Gastroesophageal sphincter (tissue), 4 donors: ENCODE measurements at regions not wholly inside any gene's neighbourhood (a gene's known extent, or its start where the extent isn't known, plus 50 kb on each side); places are given as distances from the start of the nearest gene placed in this dataset.

Experiments used
- ATAC-seq: fragments of 150-250 bp; one replicate; pipeline ENCODE4 v1.9.1; 2016; ENCODE audit warnings: mild to moderate bottlenecking, moderate library complexity
- H3K27ac ChIP-seq, 4 donors: fragments of 200-600 bp; sonication (generic) in 3 of 4; 1 replicate in 3 of 4; 2 replicates in 1 of 4; pipeline ENCODE4 v1.5.1; 2016 to 2019
- H3K27me3 ChIP-seq: fragments of 200-600 bp; sonication (generic); one replicate; pipeline ENCODE4 v1.5.1; 2019
- H3K36me3 ChIP-seq, 2 donors: fragments of 200-600 bp; sonication (generic); one replicate each; pipeline ENCODE4 v1.5.1; 2019; ENCODE audit warnings: control low read depth in 1 of 2
- H3K4me1 ChIP-seq, 3 donors: fragments of 200-600 bp; sonication (generic); 1 replicate in 2 of 3; 2 replicates in 1 of 3; pipeline ENCODE4 v1.5.1; 2016 to 2019; ENCODE audit warnings: control low read depth in 2 of 3
- H3K4me3 ChIP-seq, 2 donors: fragments of 200-600 bp; sonication (generic); one replicate each; pipeline ENCODE4 v1.5.1; 2019; ENCODE audit warnings: mild to moderate bottlenecking in 1 of 2, moderate library complexity in 1 of 2
- H3K9me3 ChIP-seq, 3 donors: fragments of 200-600 bp; sonication (generic); one replicate each; pipeline ENCODE4 v1.5.1; 2017 to 2019; ENCODE audit warnings: control low read depth in 2 of 3
- EP300 ChIP-seq: sonication (generic); formaldehyde crosslinking; IDR thresholded peaks from one replicate; pipeline ENCODE4 v1.6.1; 2017; ENCODE audit warnings: antibody characterized with exemption, mild to moderate bottlenecking
- POLR2A ChIP-seq, 2 donors: fragments of 450-650 bp; IDR thresholded peaks; one replicate each; pipeline ENCODE4 v1.6.1; 2017; ENCODE audit warnings: antibody characterized with exemption in 2 of 2, mild to moderate bottlenecking in 2 of 2, moderate library complexity in 1 of 2
- POLR2AphosphoS5 ChIP-seq: sonication (generic); formaldehyde crosslinking; IDR thresholded peaks from one replicate; pipeline ENCODE4 v1.6.1; 2017; ENCODE audit warnings: antibody characterized with exemption
- WGBS, 2 donors: methylation state at CpG; one replicate each; pipeline ENCODE4 v1.1.5; 2018; ENCODE audit warnings: low coverage in 1 of 2; 5-methylcytosine and 5-hydroxymethylcytosine counted together
- TF ChIP-seq, protein P1 (sequence below), 4 experiments: fragments of 200-600 bp in 2 of 4; fragments of 450-650 bp in 2 of 4; sonication (generic) in 1 of 4; IDR thresholded peaks; one replicate each; pipeline ENCODE4 v1.5.1; 2017 to 2019; ENCODE audit warnings: antibody characterized with exemption in 4 of 4, mild to moderate bottlenecking in 2 of 4, moderate library complexity in 2 of 4

DNA sequence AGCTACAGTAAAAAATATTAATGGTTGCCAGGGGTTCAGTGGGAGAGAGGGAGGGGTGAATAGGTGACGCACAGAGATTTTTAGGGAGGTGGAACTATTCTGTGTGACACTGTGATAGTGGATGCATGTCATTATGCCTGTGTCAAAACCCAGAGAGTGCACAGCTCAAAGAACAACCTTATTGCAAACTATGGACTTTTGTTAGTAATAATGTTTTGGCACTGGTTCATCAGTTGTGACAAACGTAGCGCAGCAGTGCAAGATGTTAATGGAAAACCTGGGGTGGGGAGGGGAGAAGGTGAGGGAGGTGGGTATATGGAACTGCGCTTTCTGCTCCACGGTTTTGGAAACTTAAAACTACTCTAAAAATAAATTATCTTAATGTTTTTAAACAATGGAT lies 134.6 kb upstream of the RFC3 start:
- 62 to 74% methylated on average over 4 to 5 of the region's 5 CpGs for WGBS, 2 donors
- TF ChIP-seq EP300 = no peak
- TF ChIP-seq, protein P1, sequence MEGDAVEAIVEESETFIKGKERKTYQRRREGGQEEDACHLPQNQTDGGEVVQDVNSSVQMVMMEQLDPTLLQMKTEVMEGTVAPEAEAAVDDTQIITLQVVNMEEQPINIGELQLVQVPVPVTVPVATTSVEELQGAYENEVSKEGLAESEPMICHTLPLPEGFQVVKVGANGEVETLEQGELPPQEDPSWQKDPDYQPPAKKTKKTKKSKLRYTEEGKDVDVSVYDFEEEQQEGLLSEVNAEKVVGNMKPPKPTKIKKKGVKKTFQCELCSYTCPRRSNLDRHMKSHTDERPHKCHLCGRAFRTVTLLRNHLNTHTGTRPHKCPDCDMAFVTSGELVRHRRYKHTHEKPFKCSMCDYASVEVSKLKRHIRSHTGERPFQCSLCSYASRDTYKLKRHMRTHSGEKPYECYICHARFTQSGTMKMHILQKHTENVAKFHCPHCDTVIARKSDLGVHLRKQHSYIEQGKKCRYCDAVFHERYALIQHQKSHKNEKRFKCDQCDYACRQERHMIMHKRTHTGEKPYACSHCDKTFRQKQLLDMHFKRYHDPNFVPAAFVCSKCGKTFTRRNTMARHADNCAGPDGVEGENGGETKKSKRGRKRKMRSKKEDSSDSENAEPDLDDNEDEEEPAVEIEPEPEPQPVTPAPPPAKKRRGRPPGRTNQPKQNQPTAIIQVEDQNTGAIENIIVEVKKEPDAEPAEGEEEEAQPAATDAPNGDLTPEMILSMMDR (IDR thresholded peaks at IDR 0.05) = no peak
- no peaks in the 10 kb centered on the region for H3K27me3 ChIP-seq
- H3K9me3 ChIP-seq = no peaks in the 10 kb centered on the region
- no peaks in the 10 kb centered on the region for H3K36me3 ChIP-seq
- H3K4me3 ChIP-seq = no peak overlapping the region
- no peak for ATAC-seq
- no peak overlapping the region for H3K27ac ChIP-seq
- H3K4me1 ChIP-seq = no peaks in the 10 kb centered on the region

DNA sequence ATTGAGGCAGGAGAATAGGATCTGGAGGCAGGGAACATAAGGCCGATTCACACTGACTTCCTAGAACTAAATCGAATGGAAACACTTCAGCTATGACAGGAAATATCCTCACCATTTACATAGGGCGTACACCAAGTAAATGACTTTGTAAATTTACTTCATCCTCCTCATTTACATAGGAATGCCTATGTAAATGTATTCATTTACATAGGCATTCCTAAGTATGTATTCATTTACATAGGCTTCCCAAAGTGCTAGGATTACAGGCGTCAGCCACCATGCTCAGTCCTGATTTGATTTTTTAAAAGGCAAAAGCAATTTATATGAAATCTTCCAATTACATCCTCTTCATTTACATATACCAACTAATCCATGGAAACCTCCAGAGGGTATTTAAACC lies 133.1 kb upstream of the RFC3 start:
- H3K4me3 ChIP-seq = no peak overlapping the region
- 64 to 79% methylated on average over 4 of the region's 4 CpGs for WGBS, 2 donors
- no peak for ATAC-seq

DNA sequence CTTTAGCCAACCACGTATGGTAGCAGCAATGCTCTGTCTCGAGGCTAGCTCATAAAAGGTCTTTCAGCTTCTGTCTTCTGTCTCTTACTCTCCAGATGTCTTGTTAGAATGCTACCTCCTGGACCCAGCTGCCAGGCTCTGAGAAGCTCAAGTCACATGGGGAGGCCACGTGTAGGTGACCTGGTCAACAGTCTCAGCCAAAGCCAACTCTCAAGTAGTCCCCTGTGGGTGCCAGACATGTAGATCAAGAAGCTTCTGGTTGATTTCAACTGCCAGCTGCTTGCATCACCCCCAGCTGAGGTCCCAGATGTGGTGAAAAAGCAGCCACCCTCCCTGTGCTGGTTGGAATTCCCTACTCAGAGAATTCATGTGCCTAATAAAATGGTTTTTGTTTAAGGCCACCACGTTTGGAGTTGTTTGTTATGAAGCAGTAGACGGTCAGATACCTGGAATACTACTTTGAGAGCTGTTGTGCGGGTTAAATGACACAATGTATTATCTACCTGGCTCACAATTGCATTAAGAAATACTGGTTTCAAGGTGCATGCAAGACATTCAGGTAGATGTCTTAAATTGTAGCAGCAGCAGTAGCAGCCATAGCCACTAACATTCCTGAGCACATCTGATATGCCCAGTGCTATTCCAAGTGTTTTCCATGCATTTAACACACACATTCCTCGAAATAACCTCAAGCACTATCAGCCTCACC lies 131.0 kb upstream of the RFC3 start:
- 77 to 84% methylated on average over 4 to 7 of the region's 7 CpGs for WGBS, 2 donors
- no peaks in the 10 kb centered on the region for H3K9me3 ChIP-seq
- H3K4me1 ChIP-seq = no peaks in the 10 kb centered on the region
- no peaks in the 10 kb centered on the region for H3K27me3 ChIP-seq
- no peak overlapping the region for H3K27ac ChIP-seq
- TF ChIP-seq EP300 = no peak
- TF ChIP-seq POLR2A (IDR thresholded peaks at IDR 0.05) = no peak
- ATAC-seq = no peak
- H3K4me3 ChIP-seq = no peak overlapping the region
- no peaks in the 10 kb centered on the region for H3K36me3 ChIP-seq

More for the DNA sequence above, 133.1 kb upstream of the RFC3 start:
- Histone ChIP-seq H3K4me1 (no peaks in the 10 kb centered on the region), H3K27ac (no peak overlapping the region), H3K9me3 (no peaks in the 10 kb centered on the region), H3K36me3 (no peaks in the 10 kb centered on the region), H3K27me3 (no peaks in the 10 kb centered on the region)
- no peak for TF ChIP-seq EP300
- TF ChIP-seq POLR2A (IDR thresholded peaks at IDR 0.05) = no peak
- TF ChIP-seq, protein P1 (IDR thresholded peaks at IDR 0.05) = no peak
- TF ChIP-seq POLR2AphosphoS5 = no peak

DNA sequence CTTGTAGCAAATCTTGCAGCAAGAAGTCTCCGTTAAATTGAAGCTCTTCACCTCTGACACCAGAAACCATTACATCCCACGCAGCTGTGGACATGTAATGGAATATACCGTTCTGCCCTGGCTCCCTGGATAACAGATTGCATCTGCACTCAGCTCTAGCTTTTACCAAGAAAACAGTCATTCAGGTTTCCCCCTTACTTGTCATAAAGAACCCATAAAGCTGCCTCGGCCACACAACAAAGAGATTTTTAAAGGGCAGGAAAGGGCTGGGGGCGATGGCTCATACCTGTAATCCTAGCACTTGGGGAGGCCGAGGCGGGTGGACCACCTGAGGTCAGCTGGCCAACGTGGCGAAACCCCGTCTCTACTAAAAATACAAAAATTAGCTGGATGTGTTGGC lies 127.6 kb upstream of the RFC3 start:
- Histone ChIP-seq H3K27me3 (no peaks in the 10 kb centered on the region), H3K4me3 (no peak overlapping the region), H3K9me3 (no peaks in the 10 kb centered on the region), H3K36me3 (no peaks in the 10 kb centered on the region), H3K4me1 (no peaks in the 10 kb centered on the region), H3K27ac (no peak overlapping the region)
- TF ChIP-seq EP300 (no peak), POLR2AphosphoS5 (no peak), POLR2A (IDR thresholded peaks at IDR 0.05) (no peak)
- TF ChIP-seq, protein P1 (IDR thresholded peaks at IDR 0.05) = no peak
- ATAC-seq = no peak
- 92 to 94% methylated on average over 4 to 5 of the region's 10 CpGs for WGBS, 2 donors

DNA sequence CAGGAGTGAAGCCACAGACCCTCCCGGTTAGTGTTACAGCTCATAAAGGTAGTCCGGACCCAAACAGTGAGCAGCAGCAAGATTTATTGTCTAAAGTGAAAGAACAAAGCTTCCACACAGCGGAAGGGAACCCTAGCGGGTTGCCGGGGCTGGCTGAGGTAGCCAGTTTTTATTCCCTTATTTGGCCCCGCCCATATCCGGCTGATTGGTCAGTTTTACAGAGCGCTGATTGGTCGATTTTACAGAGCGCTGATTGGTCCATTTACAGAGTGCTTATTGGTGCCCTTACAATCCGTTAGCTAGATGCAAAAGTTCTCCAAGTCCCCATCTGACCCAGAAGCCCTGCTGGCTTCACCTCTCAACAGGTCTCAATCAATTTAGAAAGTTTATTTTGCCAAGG lies 126.0 kb upstream of the RFC3 start:
- Histone ChIP-seq H3K9me3 (no peaks in the 10 kb centered on the region), H3K27ac (no peak overlapping the region), H3K27me3 (no peaks in the 10 kb centered on the region), H3K4me3 (no peak overlapping the region), H3K4me1 (no peaks in the 10 kb centered on the region), H3K36me3 (no peaks in the 10 kb centered on the region)
- WGBS, 2 donors = 76 to 90% methylated on average over 2 to 10 of the region's 11 CpGs
- no peak for TF ChIP-seq EP300
- TF ChIP-seq, protein P1 (IDR thresholded peaks at IDR 0.05) = no peak
- TF ChIP-seq POLR2AphosphoS5 = no peak
- no peak for TF ChIP-seq POLR2A (IDR thresholded peaks at IDR 0.05)
- ATAC-seq = no peak
